NOMO-1 treated with dmso at 0.1 percent for 144 hours (cell line): ENCODE measurements at regions not wholly inside any gene's neighbourhood (a gene's known extent, or its start where the extent isn't known, plus 50 kb on each side); places are given as distances from the start of the nearest gene placed in this dataset.

Experiments used
- DNase-seq: peaks from one replicate; lab custom pipeline; 2025; ENCODE audit not compliant: unreplicated experiment; lab: John Stamatoyannopoulos, UW

DNA sequence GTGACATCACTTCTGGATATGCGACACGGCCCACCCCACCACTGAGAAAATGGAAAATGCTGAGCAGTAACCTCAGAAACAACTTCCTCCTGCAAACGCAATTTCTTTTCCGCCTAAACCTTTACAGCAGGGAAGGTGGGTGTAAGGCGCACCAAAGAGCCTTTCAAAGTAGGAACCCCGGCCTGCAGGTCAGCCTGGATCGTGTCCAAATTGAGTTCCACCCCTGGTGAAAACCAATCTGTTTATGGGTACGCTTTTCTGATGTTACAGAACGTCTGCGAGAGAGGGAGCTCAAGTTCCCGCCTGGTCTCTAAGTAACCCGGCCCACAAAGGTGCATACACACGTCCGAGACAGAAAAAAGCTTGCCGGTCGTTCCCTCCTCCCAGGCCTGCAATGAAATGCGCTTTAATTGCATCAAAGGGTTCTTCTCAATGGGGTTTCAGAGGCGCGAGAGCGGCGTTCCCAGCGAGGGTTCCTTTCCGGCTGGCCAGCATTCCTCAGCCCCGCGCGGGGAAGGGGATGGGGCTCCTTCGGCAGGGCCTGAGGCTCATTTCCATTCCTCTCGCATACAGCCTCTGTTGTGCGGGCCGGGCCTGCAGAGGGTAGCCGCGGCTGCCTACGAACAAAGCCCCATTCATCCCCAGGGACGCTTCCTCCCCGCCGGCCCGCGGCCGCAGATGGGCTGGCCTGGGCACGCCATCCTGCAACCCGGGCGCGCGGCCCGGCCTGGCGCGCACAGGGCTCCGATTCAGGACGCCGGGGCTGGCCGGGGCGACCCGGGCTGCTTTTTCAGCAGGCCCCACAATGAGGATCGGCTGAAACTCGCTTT, 138.1 kb downstream of the TMCO5A start:
- peak; percentile 40 for DNase-seq

DNA sequence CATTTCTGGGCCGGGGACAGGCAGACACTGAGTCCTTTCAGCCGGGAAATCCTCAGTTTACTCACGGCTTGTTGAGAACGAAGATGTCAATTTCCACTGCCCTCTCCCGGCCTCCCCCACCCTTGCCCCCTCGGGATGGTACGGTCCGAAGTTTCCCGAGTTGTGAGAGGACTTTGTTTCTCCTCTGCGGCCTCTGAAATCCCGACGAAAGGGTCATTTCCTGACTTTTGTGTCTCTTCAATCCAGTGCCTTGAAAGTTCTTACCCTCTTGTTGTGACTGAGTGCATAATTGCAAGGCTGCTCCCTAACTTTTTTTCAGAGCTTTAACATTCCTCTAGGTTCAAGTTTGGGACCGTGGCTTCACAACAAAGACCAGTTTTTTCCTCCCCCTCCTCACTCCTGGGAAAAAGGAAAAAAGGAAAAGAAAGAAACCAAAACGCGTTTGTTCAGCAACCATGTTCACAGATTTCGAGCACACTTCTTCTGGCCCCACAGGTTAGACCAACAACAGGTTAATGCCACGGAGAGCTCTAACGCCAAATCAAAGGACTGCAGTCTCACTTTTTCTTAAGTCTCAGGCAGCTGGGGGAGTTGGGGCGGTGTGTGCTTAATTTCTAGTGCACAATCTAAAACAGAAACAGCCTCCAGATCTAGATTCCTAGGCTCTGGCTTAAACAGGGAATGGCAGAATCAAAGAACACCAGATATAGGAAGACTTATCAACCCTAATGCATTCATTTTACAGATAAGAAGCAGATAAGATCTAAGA, 138.9 kb downstream of the TMCO5A start:
- no peak for DNase-seq

- no peak for DNase-seq
These were observed 139.6 kb downstream of the TMCO5A start for GRCh38 chr15:38074029-38074428.

- DNase-seq: no peak
These were observed 141.0 kb downstream of the TMCO5A start for GRCh38 chr15:38075466-38075865.

DNA sequence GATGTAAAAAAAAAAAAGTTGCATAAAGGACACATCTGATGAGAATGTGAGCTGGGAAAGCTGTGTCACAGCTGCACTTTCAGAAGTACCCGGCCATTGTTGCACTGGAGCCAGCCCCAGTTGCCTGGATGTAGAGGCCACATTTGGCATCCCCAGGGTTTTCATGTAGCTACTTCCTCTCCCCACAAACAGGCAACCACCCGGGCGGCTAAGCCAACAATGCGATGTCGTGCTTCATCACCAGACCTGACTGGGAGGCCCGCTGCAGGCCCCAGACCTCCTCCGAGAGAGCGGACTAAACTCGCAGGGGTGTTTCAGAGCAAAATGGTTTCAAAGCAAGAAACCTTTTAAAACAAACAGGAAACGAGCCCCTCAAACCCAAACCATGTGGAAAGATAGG, 142.3 kb downstream of the TMCO5A start:
- DNase-seq: no peak

DNA sequence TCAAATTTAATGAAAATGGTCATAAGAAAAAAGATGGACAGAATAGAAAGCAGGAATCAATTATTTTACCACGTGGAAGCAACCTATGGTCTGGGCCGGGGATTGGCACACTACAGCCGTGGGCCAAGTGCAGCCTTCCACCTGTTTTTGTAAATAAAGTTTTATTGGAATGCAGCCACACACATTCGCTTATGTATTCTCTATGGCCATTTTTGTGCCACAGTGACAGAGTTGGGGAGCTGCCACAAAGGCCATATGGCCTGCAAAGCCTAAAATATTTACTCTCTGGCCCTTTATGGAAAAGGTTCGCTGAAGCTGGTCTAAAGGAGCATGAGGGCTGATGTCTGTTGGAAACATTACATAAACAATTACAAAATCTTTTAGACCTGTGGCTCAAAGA, 144.8 kb downstream of the TMCO5A start:
- no peak for DNase-seq

GRCh38 chr15:38080651-38081275, 146.3 kb downstream of the TMCO5A start:
- DNase-seq: no peak

GRCh38 chr15:38084289-38084688, 149.8 kb downstream of the TMCO5A start:
- DNase-seq: peak; percentile 58

GRCh38 chr15:38085114-38085513, 150.7 kb downstream of the TMCO5A start:
- peak; percentile 26 for DNase-seq

- DNase-seq: peak; percentile 47
These were observed 151.6 kb downstream of the TMCO5A start for GRCh38 chr15:38085931-38086568.

DNA sequence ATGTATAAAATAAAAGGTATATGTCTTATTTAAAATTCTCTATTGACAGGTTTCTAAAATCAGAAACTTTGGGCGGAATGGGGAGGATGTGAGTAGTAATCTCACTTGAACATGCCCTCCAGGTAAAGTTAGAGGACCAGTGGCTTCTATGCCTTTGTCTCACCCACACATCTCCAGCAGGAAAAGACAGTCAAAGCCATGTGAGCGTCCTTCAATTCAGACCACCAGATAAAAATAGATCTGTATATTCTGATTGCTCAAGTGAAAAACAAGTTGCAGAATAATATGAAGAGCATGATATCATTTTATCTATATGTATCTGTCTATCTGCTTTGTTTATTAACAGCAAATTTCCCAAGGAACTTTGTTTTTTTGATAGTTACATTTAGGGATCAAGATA, 152.2 kb downstream of the TMCO5A start:
- no peak for DNase-seq

DNA sequence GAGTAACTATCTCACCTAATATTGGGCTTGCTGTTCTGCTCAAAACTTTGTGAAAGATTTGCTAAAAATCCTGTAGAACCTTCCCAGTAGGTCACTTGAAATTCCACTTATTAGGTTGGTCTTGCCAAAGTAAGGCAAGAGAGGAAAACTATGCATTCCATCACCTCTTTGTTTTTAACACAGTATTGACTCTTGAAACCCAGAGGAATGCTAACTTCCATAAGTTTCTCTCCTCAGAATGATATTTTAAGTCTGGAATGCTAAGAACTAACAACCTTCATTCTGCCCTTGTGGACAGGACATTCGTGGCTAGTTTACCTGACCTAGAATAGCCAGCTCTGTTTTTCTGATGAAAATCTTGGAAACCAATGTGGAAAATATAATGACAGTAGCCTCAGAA, 154.5 kb downstream of the TMCO5A start:
- no peak for DNase-seq

DNA sequence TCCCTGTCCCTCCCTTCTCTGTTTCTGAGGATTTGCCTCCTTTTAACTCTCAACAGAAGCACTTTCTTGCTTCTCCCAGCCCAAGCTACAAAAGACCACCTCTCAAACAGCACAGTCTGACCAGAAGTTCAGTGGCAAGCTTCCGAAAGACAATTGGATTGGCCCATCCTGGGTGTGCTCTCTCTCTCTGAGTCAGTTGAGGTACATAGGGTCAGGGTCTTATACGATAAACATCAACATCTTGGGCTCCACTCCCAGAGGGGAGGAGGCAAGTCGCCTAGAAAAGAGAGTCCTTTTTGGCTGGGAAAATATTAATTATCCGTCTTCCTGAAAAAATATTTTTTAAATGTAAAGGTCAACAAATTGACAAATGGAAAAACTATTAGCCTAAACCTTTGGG, 155.8 kb downstream of the TMCO5A start:
- no peak for DNase-seq

DNA sequence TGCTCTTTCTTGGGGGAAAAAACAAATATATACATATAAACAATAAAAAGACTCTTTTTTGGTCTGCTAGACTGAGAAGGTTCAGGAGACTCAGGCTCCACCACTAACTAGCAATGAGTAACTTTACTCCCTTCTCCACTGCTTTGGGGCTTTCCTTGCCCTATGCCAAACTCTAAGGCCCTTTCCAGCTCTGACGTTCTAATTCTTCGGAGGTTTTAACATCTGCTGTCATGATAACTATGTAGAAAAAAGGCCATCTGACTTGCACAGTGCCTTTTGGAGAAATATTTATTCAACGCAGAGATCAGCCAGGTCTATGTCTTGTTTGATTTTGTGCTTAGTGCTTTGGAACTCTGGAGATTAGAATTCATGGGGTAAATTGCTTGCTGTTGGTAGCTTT, 156.2 kb downstream of the TMCO5A start:
- DNase-seq: no peak

GRCh38 chr15:38091078-38091645, 156.7 kb downstream of the TMCO5A start:
- DNase-seq: no peak

DNA sequence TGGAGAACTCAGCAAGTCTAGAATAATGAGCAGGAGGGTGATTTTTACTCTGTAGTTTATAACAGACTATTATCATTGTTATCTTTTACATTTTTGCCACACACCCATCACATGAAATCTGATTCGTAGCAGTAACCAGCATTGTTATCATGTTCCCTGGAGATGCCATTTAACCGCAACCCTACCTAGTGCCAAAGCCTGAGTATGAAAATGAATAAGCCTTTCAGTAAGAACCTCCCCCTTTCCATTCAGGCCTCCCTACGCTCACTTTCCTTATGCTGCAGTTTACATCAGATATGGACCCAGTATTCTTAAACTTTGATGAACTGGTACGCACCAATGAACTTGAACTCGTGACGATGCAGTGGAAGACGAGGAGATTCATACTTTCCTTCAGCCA, 158.7 kb upstream of the SPRED1 start:
- no peak for DNase-seq

DNA sequence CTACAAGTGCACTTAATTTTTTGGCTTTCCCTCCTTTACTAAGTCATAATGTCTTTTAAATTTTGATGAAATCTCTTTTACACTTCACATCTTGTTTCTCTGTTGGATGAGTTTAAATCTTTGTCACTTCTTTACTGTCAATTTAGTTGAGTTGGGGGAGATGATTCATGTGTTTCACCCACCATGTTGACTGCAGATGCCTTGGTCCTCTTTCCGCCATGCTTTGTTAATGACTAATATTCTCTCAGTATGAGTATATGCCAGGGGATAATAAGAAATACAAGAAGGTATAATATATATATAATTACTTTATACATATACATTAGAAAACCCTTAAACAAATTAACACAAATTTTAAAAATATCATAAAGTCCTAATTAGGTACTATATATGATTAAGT, 149.7 kb upstream of the SPRED1 start:
- DNase-seq: no peak

- no peak for DNase-seq
These were observed 149.1 kb upstream of the SPRED1 start for GRCh38 chr15:38103564-38103963.

GRCh38 chr15:38111070-38111469, 141.6 kb upstream of the SPRED1 start:
- no peak for DNase-seq

DNA sequence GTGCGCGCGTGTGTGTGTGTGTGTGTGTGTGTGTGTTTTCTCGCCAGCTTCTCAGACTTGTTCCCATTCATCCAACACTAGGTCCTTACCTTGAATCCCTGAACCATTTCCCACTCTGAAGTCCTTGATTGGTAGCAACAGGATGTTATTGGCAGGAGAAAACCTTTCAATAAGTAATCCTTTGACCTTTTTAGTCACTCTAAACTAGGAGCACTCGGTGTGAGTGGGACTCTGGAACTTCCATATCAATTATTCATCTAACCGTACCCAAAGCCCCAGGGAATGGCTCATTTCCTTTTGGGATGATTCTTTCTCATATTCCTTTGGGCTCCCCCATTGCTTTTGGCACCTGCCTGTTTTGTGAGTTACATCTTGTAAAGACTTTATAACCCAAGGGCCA, 140.2 kb upstream of the SPRED1 start:
- DNase-seq: no peak

GRCh38 chr15:38115121-38115520, 137.5 kb upstream of the SPRED1 start:
- no peak for DNase-seq
